Keratinocyte (primary cell): ENCODE measurements at regions not wholly inside any gene's neighbourhood (a gene's known extent, or its start where the extent isn't known, plus 50 kb on each side); places are given as distances from the start of the nearest gene placed in this dataset.

Source experiments
- DNase-seq: peaks from one replicate; pipeline ENCODE4 v3.0.0-alpha.2; 2011; ENCODE audit warnings: low read depth, missing footprints, low spot score
- FAIRE-seq: peaks from 2 replicates; lab custom pipeline; 2011; peaks lifted over from hg19 to GRCh38; lab: Jason Lieb, UNC
- H2AFZ ChIP-seq: 2 replicates; pipeline ENCODE4 v1.6.0; 2012; ENCODE audit warnings: low read length, control low read depth, inconsistent platforms; ENCODE audit not compliant: control insufficient read depth
- H3K27ac ChIP-seq: 2 replicates; pipeline ENCODE4 v1.5.1; 2011; ENCODE audit warnings: low read length; ENCODE audit not compliant: control insufficient read depth, insufficient read depth
- H3K27me3 ChIP-seq: 3 replicates; pipeline ENCODE4 v1.6.0; 2011; ENCODE audit warnings: low read length; ENCODE audit not compliant: control insufficient read depth, insufficient read depth; ENCODE audit errors: extremely low read depth
- H3K36me3 ChIP-seq, 2 experiments: 2 replicates in 1 of 2; 3 replicates in 1 of 2; pipeline ENCODE4 v1.5.1; 2011; ENCODE audit warnings: low read length in 2 of 2, mild to moderate bottlenecking in 1 of 2; ENCODE audit not compliant: control insufficient read depth in 2 of 2, insufficient read depth in 2 of 2; ENCODE audit errors: extremely low read depth in 1 of 2
- H3K4me1 ChIP-seq: 3 replicates; pipeline ENCODE4 v1.5.1; 2011; ENCODE audit warnings: low read length; ENCODE audit not compliant: control insufficient read depth, insufficient read depth; ENCODE audit errors: extremely low read depth
- H3K4me2 ChIP-seq: 3 replicates; pipeline ENCODE4 v1.6.0; 2011; ENCODE audit warnings: low read depth, low read length; ENCODE audit not compliant: control insufficient read depth, insufficient read depth; ENCODE audit errors: extremely low read depth
- H3K4me3 ChIP-seq, 3 experiments: fragments of 200-600 bp in 1 of 3; sonication (generic) in 1 of 3; 2 replicates in 2 of 3; 3 replicates in 1 of 3; pipeline ENCODE4 v1.5.1; 2011 to 2016; ENCODE audit warnings: low read length in 3 of 3, mild to moderate bottlenecking in 3 of 3, control low read depth in 2 of 3, inconsistent platforms in 1 of 3, low read depth in 1 of 3, mixed read lengths in 1 of 3, mixed run types in 1 of 3, moderate library complexity in 1 of 3; ENCODE audit not compliant: control insufficient read depth in 2 of 3, insufficient read depth in 2 of 3; ENCODE audit errors: extremely low read depth in 1 of 3
- H3K79me2 ChIP-seq: 2 replicates; pipeline ENCODE4 v1.6.0; 2012; ENCODE audit warnings: low read length; ENCODE audit not compliant: control insufficient read depth, insufficient read depth
- H3K9ac ChIP-seq: 3 replicates; pipeline ENCODE4 v1.6.0; 2011; ENCODE audit warnings: low read length; ENCODE audit not compliant: control insufficient read depth, insufficient read depth; ENCODE audit errors: extremely low read depth
- H3K9me1 ChIP-seq: 3 replicates; pipeline ENCODE4 v1.6.0; 2011; ENCODE audit warnings: low read length; ENCODE audit not compliant: control insufficient read depth, insufficient read depth; ENCODE audit errors: extremely low read depth
- H3K9me3 ChIP-seq: 2 replicates; pipeline ENCODE4 v1.5.1; 2012; ENCODE audit warnings: low read depth, low read length; ENCODE audit not compliant: control insufficient read depth
- H4K20me1 ChIP-seq: 3 replicates; pipeline ENCODE4 v1.6.0; 2011; ENCODE audit warnings: low read length; ENCODE audit not compliant: control insufficient read depth, insufficient read depth; ENCODE audit errors: extremely low read depth
- EZH2 ChIP-seq: IDR thresholded peaks from one replicate; pipeline ENCODE4 v1.6.1; 2012; ENCODE audit warnings: inconsistent platforms, mild to moderate bottlenecking, low read length, moderate library complexity
- dilution Hi-C: fragments of 300-500 bp; cut with MboI; formaldehyde crosslinking; loops from one replicate; pipeline ENCODE4 v1.7.0; 2020; ENCODE audit warnings: low sequenced_read_pairs; ENCODE audit not compliant: extremely low pct_ligation_motif_present
- TF ChIP-seq, protein P1 (sequence below), 3 experiments: IDR thresholded peaks in 1 of 3; conservative IDR thresholded peaks in 1 of 3; optimal IDR thresholded peaks in 1 of 3; 2 replicates in 2 of 3; 3 replicates in 1 of 3; pipeline versions ENCODE3 to v1.5.1; 2011; ENCODE audit warnings: low read length in 3 of 3, mild to moderate bottlenecking in 3 of 3, moderate library complexity in 2 of 3, control low read depth in 1 of 3, inconsistent platforms in 1 of 3; ENCODE audit not compliant: insufficient read depth in 2 of 3; ENCODE audit errors: extremely low read depth in 1 of 3

DNA sequence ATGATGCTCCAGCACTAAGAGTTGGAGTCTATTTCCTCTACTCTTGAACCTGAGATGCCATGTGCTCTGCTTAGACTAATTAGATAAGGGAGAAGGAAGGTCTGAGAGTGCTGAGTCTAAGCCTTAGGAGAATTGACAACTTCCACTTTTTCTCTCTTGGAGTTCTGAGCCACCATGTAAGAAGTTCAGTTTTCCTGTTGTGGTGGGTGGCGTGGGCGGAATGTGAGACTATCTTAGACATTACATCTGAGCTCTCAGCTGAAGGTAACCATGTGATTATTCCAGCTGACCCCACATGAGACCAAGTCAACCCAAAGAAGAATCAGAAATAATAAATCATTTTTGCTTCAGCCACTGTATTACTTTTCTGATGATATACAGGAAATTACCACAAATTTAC is 404.5 kb upstream of the LRRC7 start:
- Histone ChIP-seq H3K36me3 (no peaks in the 10 kb centered on the region), H3K79me2 (no peaks in the 10 kb centered on the region), H4K20me1 (no peaks in the 10 kb centered on the region), H3K4me2 (no peak overlapping the region), H3K27ac (no peak overlapping the region), H3K9ac (no peak overlapping the region), H2AFZ (no peak overlapping the region), H3K4me3 (no peak overlapping the region), H3K4me1 (no peaks in the 10 kb centered on the region), H3K9me1 (no peaks in the 10 kb centered on the region), H3K9me3 (no peaks in the 10 kb centered on the region), H3K27me3 (no peaks in the 10 kb centered on the region)
- dilution Hi-C loops, result no loop called here
- no peak for FAIRE-seq
- DNase-seq, result no peak
- TF ChIP-seq EZH2, result no peak
- TF ChIP-seq, protein P1, sequence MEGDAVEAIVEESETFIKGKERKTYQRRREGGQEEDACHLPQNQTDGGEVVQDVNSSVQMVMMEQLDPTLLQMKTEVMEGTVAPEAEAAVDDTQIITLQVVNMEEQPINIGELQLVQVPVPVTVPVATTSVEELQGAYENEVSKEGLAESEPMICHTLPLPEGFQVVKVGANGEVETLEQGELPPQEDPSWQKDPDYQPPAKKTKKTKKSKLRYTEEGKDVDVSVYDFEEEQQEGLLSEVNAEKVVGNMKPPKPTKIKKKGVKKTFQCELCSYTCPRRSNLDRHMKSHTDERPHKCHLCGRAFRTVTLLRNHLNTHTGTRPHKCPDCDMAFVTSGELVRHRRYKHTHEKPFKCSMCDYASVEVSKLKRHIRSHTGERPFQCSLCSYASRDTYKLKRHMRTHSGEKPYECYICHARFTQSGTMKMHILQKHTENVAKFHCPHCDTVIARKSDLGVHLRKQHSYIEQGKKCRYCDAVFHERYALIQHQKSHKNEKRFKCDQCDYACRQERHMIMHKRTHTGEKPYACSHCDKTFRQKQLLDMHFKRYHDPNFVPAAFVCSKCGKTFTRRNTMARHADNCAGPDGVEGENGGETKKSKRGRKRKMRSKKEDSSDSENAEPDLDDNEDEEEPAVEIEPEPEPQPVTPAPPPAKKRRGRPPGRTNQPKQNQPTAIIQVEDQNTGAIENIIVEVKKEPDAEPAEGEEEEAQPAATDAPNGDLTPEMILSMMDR (optimal IDR thresholded peaks at IDR 0.05 in 1 of 3, IDR thresholded peaks at IDR 0.05 in 1 of 3, conservative IDR thresholded peaks at IDR 0.05 in 1 of 3; ENCODE audit: extremely low read depth in 1 of 3, insufficient read depth in 2 of 3, low read length in 3 of 3), result no peak

DNA sequence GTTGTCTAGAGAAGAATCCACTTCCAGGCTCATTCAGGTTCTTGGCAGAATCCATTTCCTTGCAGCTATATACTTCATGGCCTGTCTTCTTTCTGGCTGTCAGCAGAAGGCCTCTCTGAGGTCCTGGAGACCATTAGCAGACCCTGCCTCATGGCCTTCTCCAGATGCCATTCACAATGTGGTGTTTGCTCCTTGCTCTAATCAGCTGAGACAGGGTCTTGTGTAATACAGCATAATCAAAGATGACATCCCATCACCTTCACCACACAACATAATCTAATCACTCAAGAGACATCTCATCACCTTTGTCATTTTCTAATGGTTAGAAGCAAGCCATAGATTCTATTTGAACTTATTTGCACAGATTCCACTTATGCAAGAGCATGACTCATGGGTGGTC is 403.9 kb upstream of the LRRC7 start:
- Histone ChIP-seq H3K36me3 (no peaks in the 10 kb centered on the region), H3K9me1 (no peaks in the 10 kb centered on the region), H3K79me2 (no peaks in the 10 kb centered on the region), H2AFZ (no peak overlapping the region), H3K9me3 (no peaks in the 10 kb centered on the region), H3K27me3 (no peaks in the 10 kb centered on the region), H3K27ac (no peak overlapping the region), H3K9ac (no peak overlapping the region), H4K20me1 (no peaks in the 10 kb centered on the region), H3K4me2 (no peak overlapping the region), H3K4me1 (no peaks in the 10 kb centered on the region), H3K4me3 (no peak overlapping the region)
- dilution Hi-C loops, result no loop called here
- DNase-seq, result no peak
- no peak for FAIRE-seq
- TF ChIP-seq, protein P1 (optimal IDR thresholded peaks at IDR 0.05 in 1 of 3, IDR thresholded peaks at IDR 0.05 in 1 of 3, conservative IDR thresholded peaks at IDR 0.05 in 1 of 3; ENCODE audit: extremely low read depth in 1 of 3, insufficient read depth in 2 of 3, low read length in 3 of 3), result no peak
- TF ChIP-seq EZH2, result no peak
